GM19397 (cell line): ENCODE measurements at regions not wholly inside any gene's neighbourhood (a gene's known extent, or its start where the extent isn't known, plus 50 kb on each side); places are given as distances from the start of the nearest gene placed in this dataset.
"Not testable (repeated sequence)": the region's sequence is repeated elsewhere in the genome, so short reads cannot be mapped to it uniquely, and the experiment has no call there.

Source experiments
- ATAC-seq: cut with Tn5 transposase; IDR thresholded peaks from one replicate; pipeline ENCODE4 v1.9.1; 2021; ENCODE audit warnings: mild to moderate bottlenecking, moderate library complexity; ENCODE audit not compliant: unreplicated experiment

- ATAC-seq = no peak
Observed at GRCh38 chrX:125378205-125378604, 58.5 kb downstream of the TEX13C start.

- ATAC-seq = no peak
Observed at GRCh38 chrX:125378770-125379169, 59.1 kb downstream of the TEX13C start.

GRCh38 chrX:125382148-125382628 lies 62.5 kb downstream of the TEX13C start:
- no peak for ATAC-seq

DNA sequence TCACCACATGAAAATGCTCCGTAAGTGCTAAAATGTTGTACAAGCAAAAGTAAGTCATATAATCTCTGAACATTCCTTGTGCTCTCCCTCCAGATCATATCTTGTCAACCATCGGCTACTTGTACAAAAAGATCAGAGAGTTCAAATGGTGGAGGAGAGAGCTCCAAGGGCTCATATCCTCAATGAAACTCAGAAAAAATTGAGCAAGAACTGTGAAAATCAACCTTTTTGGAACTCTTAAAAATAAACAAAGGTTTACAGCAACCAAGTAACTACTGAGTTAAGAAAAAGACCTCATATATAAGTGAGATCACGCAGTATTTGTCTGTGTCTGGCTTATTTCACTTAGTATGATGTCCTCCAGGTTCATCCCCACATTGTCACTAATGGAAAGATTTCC lies 63.2 kb downstream of the TEX13C start:
- no peak for ATAC-seq

DNA sequence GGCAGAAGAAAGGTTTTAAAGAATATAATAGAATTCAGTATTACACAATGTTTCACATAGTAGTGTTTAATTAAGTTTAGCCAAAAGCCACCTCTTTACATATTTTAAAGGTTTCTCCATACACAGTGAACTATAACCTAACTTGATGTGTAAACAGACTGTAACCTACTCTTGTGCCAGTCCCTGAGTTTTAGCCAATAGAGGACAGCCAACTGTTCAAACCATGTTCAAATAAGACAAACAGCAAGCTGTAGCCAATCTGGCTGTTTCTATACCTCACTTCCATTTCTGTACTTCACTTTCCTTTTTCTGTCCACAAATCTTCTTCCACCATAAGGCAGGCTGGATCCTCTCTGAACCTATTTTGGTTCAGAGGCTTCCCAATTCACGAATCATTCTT lies 65.2 kb downstream of the TEX13C start:
- no peak for ATAC-seq

DNA sequence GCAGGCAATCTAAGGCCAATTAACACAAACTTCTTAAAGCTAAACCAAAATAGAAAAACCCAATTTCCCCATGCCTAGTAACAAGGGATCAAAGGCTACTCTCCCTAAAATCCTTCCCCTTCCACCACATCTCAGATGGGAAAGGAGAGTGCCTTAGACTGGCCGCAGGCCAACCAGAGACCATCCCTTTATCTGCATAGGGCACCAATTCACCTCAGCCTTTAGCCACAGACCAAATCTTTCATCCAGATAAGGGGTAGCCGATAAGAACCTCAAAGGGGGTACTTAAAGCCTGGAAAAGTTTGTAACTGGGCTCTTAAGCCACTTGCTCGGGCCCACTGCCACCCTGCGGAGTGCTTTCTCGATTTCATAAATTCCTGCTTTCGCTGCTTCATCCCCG lies 68.3 kb downstream of the TEX13C start:
- ATAC-seq = no peak

DNA sequence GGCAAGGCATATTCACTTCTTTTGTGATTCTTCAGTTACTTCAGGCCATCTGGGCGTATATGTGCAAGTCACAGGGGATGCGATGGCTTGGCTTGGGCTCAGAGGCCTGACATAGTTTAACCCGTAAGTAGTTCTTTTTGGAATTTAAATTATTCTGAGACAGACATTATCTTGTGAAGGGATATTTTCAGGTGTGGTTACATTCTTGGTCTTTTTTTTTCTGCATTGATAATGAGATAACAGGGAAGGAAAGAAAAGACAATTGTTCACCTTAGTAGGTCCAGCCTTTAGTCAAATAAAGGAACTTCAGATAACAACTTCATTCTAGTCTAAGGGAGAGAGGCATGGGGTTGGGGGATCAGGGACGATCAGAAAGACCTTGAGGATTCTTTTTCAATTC lies 74.8 kb downstream of the TEX13C start:
- no peak for ATAC-seq

DNA sequence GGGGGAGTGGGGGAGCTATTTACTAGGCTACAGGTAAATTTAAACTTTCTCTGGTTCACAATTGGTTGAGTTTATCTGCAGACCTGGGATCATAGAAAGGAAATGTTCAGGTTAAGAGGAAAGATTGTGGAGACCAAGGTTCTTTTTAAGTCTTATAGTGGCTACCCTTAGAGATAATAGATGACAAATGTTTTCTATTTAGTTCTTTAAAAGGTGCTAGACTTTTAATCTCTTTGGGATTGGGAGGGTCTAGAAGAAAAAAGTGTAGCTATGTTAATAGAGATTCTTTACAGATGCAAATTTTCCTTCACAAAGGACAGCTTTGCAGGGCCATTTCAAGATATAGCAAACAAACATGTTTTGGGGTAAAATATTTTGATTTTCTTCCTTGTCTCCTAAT lies 76.0 kb downstream of the TEX13C start:
- ATAC-seq = no peak

DNA sequence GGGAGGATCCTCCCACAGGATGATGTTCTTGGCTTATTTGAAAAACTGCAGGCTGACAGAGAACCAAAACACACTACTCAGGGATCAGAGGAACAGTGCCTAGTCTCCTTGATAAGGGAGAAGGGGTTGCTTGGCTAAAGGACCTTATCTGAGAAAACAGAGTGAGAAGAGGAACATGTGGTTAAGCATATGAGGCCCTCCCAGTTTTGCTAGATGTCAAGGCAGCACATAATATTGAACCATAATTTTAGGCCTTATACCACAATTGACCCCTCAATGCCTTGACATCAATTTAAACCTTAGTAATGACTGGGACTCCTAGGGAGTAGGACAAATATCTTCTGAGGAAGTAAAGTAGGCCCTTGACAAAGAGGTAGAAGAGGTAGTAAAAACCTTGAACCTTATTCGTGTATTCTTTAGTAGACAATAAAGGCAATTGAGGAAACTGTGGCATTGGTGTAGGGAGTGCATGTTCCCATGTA lies 79.3 kb downstream of the TEX13C start:
- no peak for ATAC-seq

DNA sequence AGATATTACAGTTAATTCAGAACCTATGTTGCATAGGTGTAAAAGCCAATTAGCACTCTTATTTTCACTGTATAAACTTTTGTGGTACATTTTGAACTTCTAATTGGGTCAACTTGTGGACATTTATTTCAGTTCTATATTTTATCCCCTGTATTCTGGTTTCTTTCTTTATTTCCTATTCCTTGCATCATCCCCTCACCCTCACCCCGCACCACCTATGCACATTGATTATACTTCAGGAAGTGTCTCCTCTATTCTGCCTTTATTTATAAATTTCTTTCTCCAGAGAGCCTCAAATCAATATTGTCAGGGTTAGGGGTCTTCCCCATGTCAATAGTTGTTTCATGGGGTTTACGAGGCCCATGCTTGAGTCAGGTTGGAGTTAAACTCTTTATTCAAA lies 83.1 kb downstream of the TEX13C start:
- ATAC-seq = no peak

DNA sequence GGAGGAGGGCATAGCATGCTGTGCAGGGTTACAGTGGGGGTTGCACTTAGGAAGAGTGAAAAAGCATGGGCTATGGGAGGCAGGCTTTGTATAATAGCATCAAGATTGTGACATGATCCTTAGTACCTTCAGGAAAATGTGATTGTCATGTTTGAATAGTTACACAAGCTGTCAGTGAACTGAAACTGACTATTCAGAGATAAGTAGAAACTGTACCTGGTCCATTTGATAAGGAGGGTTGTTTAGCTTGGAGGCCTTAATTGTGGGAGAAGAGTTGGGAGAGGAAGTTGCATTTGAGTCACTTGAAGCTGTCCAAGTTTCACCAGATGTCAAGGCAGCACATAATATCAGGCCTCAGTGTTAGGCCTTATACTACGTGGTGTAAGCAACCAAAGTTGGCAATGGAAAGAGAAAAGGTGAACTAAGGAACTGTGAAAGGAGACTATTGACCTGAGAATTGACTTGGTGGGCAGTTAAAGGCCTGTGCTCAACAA lies 85.0 kb downstream of the TEX13C start:
- ATAC-seq = no peak

GRCh38 chrX:125405339-125405738 lies 85.7 kb downstream of the TEX13C start:
- ATAC-seq = no peak

- no peak for ATAC-seq
Observed at GRCh38 chrX:125407314-125407713, 87.6 kb downstream of the TEX13C start.

- ATAC-seq = no peak
Observed at GRCh38 chrX:125420809-125421208, 101.1 kb downstream of the TEX13C start.

DNA sequence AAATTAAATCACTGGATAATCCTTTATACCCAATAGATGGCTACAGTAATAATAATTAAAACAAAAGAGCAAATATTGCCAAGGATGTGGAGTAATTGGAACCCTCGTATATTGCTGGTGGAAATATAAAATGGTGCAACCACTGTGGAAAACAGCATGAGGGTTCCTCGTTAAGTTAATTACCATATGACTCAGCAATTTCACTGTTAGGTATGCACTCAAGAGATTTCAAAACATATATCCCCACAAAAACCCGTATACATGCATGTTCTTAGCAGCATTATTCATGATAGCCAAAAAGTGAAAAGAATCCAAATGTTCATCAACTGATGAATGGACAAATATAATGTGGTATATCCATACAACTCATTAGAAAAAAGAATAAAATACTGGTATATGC lies 103.3 kb downstream of the TEX13C start:
- no peak for ATAC-seq

GRCh38 chrX:125424536-125424935 lies 104.9 kb downstream of the TEX13C start:
- ATAC-seq = no peak

- ATAC-seq = no peak
Observed at GRCh38 chrX:125436855-125437254, 117.2 kb downstream of the TEX13C start.

DNA sequence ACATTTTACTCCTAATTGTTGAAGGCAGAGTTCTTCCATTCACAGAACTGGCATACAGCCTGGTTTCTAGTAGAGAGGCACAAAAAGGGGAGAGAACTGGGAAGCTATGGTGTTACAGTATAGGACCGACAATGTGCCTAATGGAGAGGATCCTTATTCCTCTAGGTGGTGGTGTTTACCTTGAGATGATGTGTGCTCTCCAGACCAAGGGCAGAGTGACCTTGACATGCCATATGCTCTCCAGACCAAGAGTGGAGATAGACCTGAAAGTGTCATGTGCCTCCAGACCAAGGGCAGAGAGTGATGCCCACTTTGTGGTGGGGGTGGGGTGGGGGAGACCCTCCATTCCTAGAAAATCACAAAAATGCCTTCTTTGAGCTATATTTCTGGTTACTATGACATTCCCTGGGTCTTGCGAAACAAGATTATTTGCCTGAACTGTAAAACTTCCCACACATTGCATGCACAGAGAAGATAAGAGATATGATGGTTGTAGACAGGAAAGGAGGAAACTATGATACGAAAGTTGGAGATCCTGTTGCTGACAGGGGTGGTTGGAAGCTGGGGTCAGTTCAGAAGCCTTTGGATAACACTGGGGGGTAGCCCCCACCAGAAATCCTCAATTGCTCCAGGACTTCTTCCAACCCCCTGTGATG lies 119.7 kb downstream of the TEX13C start:
- ATAC-seq = no peak

DNA sequence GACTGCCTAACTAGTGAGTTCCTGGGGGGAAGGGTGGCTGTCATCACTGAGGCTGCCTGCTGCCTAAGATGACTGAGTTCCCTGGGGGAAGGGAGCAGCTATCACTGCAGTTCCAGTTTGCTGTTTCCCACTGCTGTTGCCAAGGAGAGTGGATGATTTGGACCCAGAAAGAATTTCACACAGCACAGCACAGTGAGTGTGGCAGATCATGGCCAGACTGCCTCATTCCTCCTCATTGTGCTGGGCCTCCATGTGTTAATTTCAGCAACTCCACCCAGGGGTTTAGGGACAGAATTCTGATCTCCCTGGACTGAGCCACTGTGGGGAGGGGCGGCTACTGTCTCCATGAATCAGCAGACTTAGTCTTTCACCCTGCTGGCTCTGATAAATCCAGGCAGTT lies 125.0 kb downstream of the TEX13C start:
- no peak for ATAC-seq

- ATAC-seq = no peak
Observed at GRCh38 chrX:125475482-125475881, 155.8 kb downstream of the TEX13C start.

DNA sequence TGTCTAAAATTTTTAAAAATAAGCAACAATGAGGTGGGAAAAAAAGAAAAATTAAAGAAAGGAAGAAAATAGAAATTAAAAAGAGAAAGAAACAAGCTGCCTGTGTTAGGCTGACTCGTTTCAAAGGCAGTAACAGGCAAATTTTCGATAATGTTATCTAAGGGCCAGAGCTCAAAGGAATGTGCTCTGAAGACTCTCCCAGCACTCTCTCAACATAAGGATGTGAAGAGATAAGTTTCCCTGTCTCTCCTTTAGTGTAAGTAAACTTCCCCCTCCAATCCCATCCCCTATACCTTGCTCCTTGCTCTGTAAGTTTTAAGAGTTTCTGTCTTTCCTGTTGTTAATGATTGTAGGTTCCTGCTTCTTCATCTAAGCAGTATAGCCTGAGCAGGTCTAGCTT lies 172.8 kb downstream of the TEX13C start:
- ATAC-seq = no peak

GRCh38 chrX:125493004-125493403 lies 173.3 kb downstream of the TEX13C start:
- not testable (repeated sequence) for ATAC-seq

- no peak for ATAC-seq
Observed at GRCh38 chrX:125497667-125498066, 178.0 kb downstream of the TEX13C start.
